WTC11 (cell line): ENCODE measurements at regions not wholly inside any gene's neighbourhood (a gene's known extent, or its start where the extent isn't known, plus 50 kb on each side); places are given as distances from the start of the nearest gene placed in this dataset.

Source experiments
- CTCF ChIP-seq: fragments of 200-600 bp; IDR thresholded peaks from 2 replicates; pipeline ENCODE4 v1.8.0; 2022; ENCODE audit warnings: antibody characterized with exemption
- NFYB ChIP-seq: sonication (generic); formaldehyde crosslinking; conservative IDR thresholded peaks from 2 replicates; pipeline ENCODE4 v1.8.0; 2022; ENCODE audit warnings: low read depth, missing genetic modification reagents

- TF ChIP-seq CTCF (no peak), NFYB (CRISPR knock-in tag) (no peak)
These were observed 63.8 kb upstream of the TOM1L1 start for GRCh38 chr17:54836723-54837462.
